GM12873 (cell line): ENCODE measurements at regions not wholly inside any gene's neighbourhood (a gene's known extent, or its start where the extent isn't known, plus 50 kb on each side); places are given as distances from the start of the nearest gene placed in this dataset.

ENCODE experiments used
- TF ChIP-seq, protein P1 (sequence below): IDR thresholded peaks from 2 replicates; pipeline ENCODE4 v1.5.1; 2012; ENCODE audit warnings: low read depth, mild to moderate bottlenecking, moderate library complexity, low read length, control low read depth; ENCODE audit not compliant: insufficient read depth; ENCODE audit errors: missing control alignments

GRCh38 chr2:4679391-4679790 is 976.0 kb downstream of the DCDC2C start:
- TF ChIP-seq, protein P1, sequence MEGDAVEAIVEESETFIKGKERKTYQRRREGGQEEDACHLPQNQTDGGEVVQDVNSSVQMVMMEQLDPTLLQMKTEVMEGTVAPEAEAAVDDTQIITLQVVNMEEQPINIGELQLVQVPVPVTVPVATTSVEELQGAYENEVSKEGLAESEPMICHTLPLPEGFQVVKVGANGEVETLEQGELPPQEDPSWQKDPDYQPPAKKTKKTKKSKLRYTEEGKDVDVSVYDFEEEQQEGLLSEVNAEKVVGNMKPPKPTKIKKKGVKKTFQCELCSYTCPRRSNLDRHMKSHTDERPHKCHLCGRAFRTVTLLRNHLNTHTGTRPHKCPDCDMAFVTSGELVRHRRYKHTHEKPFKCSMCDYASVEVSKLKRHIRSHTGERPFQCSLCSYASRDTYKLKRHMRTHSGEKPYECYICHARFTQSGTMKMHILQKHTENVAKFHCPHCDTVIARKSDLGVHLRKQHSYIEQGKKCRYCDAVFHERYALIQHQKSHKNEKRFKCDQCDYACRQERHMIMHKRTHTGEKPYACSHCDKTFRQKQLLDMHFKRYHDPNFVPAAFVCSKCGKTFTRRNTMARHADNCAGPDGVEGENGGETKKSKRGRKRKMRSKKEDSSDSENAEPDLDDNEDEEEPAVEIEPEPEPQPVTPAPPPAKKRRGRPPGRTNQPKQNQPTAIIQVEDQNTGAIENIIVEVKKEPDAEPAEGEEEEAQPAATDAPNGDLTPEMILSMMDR = no peak

- TF ChIP-seq, protein P1 = no peak
Measured at GRCh38 chr2:4684921-4685320, 981.5 kb downstream of the DCDC2C start.

GRCh38 chr2:4690913-4691312 is 987.5 kb downstream of the DCDC2C start:
- TF ChIP-seq, protein P1 = no peak

DNA sequence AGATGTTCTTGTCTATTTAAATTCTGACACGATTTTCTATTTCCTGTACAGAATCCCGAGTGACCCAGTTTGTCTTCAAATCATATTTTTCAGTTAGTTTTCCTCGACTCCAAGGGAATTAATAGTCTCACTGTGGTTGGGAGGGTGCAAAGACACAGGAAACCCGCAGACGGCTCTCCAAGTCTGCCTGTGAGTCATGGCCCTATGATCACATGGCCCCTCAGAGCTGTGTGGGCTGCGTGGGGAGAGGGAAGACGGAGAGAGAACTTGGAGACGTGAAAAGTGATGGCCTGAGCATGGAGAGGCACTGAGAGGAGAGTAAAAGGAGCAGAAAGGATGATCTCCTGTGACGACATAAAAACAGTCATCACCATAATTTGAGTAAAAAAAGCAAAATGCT is 989.9 kb downstream of the DCDC2C start:
- TF ChIP-seq, protein P1 = no peak

DNA sequence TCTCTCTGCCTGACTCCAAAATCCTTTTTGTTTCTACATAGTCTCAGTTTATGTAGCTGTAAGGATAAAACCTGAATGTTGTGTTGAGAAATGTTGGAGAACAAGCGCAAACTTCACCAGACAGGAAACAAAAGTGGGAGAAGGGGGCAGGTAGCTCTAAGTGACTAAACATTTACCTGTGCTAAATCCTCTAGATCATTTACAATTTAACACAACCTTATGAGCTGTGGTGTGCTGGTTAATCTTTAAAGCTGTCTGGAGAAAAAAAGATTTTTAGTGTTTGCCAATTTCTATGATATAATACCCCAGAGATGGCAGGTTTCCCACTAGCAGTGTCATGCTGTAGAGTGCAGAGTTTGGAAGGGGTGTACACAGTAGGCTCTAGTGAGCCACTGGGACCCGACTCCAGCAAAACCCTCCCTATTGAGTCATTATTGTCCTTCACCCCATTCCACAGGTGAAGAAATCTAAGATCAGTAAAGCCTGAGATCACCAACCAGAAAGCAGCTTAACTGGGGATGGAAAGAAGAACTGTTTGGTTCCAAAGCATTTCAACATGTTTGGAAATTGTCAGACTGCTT is 992.0 kb downstream of the DCDC2C start:
- TF ChIP-seq, protein P1 = no peak

DNA sequence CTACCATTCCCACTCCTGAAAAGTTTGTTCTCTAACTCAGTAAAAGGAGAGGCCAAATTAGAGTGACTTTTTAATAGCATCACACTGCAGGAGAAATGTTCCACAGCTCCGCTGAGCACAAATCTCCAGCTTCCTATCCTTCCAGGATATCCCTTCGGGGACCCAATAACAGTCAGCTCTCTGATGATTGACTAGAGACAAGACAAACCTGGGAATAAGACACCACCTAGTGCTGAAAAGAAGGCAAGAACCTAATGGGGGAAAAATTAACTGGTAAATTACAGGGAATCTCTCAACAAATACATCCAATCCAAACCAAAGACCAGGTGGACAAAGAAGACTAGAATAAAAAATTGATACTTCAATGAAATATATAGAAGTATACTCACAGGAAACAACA is 977.1 kb upstream of the SOX11 start:
- TF ChIP-seq, protein P1 = no peak

- TF ChIP-seq, protein P1 = no peak
Measured at GRCh38 chr2:4718777-4719176, 973.4 kb upstream of the SOX11 start.
